Esophagus squamous epithelium (tissue), 5 donors: ENCODE measurements at regions not wholly inside any gene's neighbourhood (a gene's known extent, or its start where the extent isn't known, plus 50 kb on each side); places are given as distances from the start of the nearest gene placed in this dataset.

Experiments used
- DNase-seq: peaks from one replicate; lab custom pipeline; 2025; lab: John Stamatoyannopoulos, UW
- H3K27ac ChIP-seq, 4 donors: fragments of 200-600 bp; sonication (generic); one replicate each; pipeline ENCODE4 v1.5.1; 2016 to 2019; ENCODE audit warnings: mild to moderate bottlenecking in 1 of 4
- H3K27me3 ChIP-seq, 4 donors: fragments of 200-600 bp; sonication (generic); 1 replicate in 3 of 4; 2 replicates in 1 of 4; pipeline versions ENCODE4 v1.5.1 to v1.6.0; 2017 to 2021; ENCODE audit warnings: antibody characterized with exemption in 1 of 4
- H3K36me3 ChIP-seq, 3 donors: fragments of 200-600 bp; sonication (generic); one replicate each; pipeline ENCODE4 v1.5.1; 2016 to 2019
- H3K4me1 ChIP-seq, 3 donors: fragments of 200-600 bp; sonication (generic); one replicate each; pipeline ENCODE4 v1.5.1; 2017 to 2019
- H3K4me3 ChIP-seq, 4 donors: fragments of 200-600 bp; sonication (generic); 1 replicate in 3 of 4; 2 replicates in 1 of 4; pipeline ENCODE4 v1.5.1; 2016 to 2019; ENCODE audit warnings: mild to moderate bottlenecking in 2 of 4, moderate library complexity in 1 of 4
- H3K9me3 ChIP-seq, 3 donors: fragments of 200-600 bp; sonication (generic); one replicate each; pipeline ENCODE4 v1.5.1; 2016 to 2019
- POLR2A ChIP-seq, 4 donors: fragments of 450-650 bp; IDR thresholded peaks; one replicate each; pipeline ENCODE4 v1.6.1; 2017; ENCODE audit warnings: antibody characterized with exemption in 4 of 4, mild to moderate bottlenecking in 4 of 4, moderate library complexity in 3 of 4
- WGBS, 2 donors: methylation state at CpG; one replicate each; pipeline ENCODE4 v1.1.5; 2018; 5-methylcytosine and 5-hydroxymethylcytosine counted together
- intact Hi-C: fragments of 100-400 bp; cut with DNase I; formaldehyde crosslinking; loops from one replicate; pipeline ENCODE4 v1.15.0; 2022
- TF ChIP-seq, protein P1 (sequence below), 6 experiments: fragments of 450-650 bp in 4 of 6; fragments of 200-600 bp in 2 of 6; sonication (generic) in 2 of 6; IDR thresholded peaks; one replicate each; pipeline ENCODE4 v1.5.1; 2016 to 2019; ENCODE audit warnings: antibody characterized with exemption in 6 of 6, mild to moderate bottlenecking in 4 of 6, moderate library complexity in 4 of 6
- donor health status: DM: yes; HTN: yes; CAD: no.

DNA sequence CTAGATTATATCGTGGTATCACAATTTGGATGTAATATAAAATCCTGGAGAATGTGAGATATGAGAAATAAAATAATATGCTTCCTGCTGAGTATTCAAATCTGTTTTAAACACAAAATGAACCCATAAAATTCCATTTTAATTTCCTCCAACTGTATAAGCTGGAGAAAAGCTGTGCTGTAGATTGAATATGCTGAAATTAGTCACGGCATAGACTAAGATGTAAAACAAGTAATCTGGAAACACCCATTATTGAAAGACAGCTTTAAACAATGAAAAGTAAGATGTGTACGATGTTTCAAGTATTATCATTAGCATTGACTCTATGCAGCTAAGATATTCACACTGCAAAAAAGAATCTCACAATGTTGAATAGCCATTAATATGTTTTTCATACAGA, 403.4 kb upstream of the BRINP3 start:
- Histone ChIP-seq H3K27ac (no peak overlapping the region), H3K4me1 (no peaks in the 10 kb centered on the region), H3K27me3 (no peaks in the 10 kb centered on the region), H3K9me3 (no peaks in the 10 kb centered on the region), H3K4me3 (no peak overlapping the region), H3K36me3 (no peaks in the 10 kb centered on the region)
- WGBS, 2 donors = 60 to 65% methylated on average over 3 of the region's 3 CpGs
- TF ChIP-seq, protein P1, sequence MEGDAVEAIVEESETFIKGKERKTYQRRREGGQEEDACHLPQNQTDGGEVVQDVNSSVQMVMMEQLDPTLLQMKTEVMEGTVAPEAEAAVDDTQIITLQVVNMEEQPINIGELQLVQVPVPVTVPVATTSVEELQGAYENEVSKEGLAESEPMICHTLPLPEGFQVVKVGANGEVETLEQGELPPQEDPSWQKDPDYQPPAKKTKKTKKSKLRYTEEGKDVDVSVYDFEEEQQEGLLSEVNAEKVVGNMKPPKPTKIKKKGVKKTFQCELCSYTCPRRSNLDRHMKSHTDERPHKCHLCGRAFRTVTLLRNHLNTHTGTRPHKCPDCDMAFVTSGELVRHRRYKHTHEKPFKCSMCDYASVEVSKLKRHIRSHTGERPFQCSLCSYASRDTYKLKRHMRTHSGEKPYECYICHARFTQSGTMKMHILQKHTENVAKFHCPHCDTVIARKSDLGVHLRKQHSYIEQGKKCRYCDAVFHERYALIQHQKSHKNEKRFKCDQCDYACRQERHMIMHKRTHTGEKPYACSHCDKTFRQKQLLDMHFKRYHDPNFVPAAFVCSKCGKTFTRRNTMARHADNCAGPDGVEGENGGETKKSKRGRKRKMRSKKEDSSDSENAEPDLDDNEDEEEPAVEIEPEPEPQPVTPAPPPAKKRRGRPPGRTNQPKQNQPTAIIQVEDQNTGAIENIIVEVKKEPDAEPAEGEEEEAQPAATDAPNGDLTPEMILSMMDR (IDR thresholded peaks at IDR 0.05) = no peak
- no peak for TF ChIP-seq POLR2A (IDR thresholded peaks at IDR 0.05)
- intact Hi-C loops = no loop called here
- DNase-seq = no peak

DNA sequence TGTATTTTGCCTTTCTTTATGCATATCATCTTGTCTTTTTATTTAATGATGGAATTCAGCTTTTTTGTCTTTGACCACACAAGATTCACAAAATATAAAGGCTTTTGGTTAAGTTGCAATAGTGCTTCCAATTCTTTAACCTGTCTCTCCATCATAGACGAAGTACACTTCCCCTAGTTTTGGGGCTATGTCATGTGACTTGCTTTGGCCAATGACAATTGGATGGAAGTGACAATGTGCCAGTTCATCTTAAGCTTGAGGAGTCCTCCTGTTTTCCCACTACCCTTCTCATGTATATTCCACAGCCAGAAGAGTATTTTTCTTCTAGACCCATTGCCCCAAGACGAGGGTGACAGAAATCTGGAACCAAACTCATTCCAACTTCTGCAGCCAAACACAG, 419.6 kb upstream of the BRINP3 start:
- Histone ChIP-seq H3K36me3 (no peaks in the 10 kb centered on the region), H3K27me3 (no peaks in the 10 kb centered on the region), H3K4me3 (no peak overlapping the region), H3K9me3 (peaks cover 0 to 8% (median 0%) of the 10 kb centered on the region in 3 donors), H3K4me1 (no peaks in the 10 kb centered on the region), H3K27ac (no peak overlapping the region)
- TF ChIP-seq, protein P1 (IDR thresholded peaks at IDR 0.05) = no peak
- TF ChIP-seq POLR2A (IDR thresholded peaks at IDR 0.05) = no peak
- no peak for DNase-seq
- intact Hi-C loops = no loop called here
- 59 to 60% methylated on average over 2 of the region's 2 CpGs for WGBS, 2 donors

DNA sequence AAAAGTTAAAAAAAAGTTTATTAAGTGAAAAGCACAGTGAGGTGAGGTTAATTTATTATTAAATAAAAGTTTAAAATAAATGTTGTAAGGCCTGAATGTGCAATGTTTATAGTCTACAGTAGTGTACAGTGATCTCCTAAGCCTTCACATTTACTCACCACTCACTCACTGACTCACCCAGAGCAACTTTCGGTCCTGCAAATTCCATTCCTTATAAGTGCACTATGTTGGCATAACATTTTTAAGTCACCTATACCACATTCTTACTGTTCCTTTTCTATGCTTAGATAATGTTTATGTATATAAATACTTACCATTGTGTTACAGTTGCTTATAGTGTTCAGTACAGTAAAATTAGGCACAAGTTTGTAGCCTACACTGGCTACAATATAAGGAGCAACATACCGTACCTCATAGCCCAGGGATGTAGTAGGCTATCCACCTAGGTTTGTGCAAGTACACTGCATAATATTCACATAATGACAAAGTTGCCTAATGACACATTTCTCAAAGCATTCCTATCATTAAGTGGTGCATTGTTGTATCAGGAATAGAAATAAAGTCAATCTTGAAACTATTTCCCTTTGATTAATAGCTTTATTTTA, 426.5 kb upstream of the BRINP3 start:
- intact Hi-C loops = no loop called here
- no peak for TF ChIP-seq POLR2A (IDR thresholded peaks at IDR 0.05)
- TF ChIP-seq, protein P1 (IDR thresholded peaks at IDR 0.05) = no peak
- DNase-seq = no peak
- H3K4me3 ChIP-seq = no peak overlapping the region
- no peaks in the 10 kb centered on the region for H3K27me3 ChIP-seq
- peaks cover 0 to 2% (median 0%) of the 10 kb centered on the region in 3 donors for H3K9me3 ChIP-seq
- no peaks in the 10 kb centered on the region for H3K36me3 ChIP-seq
- no peaks in the 10 kb centered on the region for H3K4me1 ChIP-seq
- 63 to 69% methylated on average over 2 of the region's 2 CpGs for whole genome bisulfite sequencing, 2 donors
- H3K27ac ChIP-seq = no peak overlapping the region

DNA sequence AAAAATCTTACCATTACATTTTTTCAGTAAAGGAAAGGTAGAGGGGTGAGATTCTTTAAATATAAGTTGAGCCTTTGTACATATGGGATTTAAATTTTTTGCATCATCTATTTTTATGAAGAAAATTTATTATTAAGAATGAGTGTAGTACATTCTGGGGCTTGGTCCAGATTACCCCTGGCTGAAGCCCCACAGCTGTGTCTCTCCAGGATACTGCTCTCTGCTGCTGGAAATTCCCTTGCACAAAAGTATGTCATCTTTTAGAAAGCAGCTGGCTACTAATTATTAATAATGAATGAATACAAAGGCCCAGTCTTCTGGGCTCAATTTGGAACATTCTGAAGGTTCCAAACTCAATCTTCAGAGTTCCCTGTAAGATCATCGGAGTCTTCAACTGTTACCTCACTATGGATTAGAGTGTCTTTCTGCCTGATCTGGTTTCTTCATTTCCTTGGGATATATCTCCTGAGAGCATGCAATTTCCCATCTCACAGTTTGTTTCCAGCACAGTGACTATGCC, 428.6 kb upstream of the BRINP3 start:
- Histone ChIP-seq H3K27me3 (no peaks in the 10 kb centered on the region), H3K9me3 (no peaks in the 10 kb centered on the region), H3K4me1 (no peaks in the 10 kb centered on the region), H3K4me3 (no peak overlapping the region), H3K27ac (no peak overlapping the region), H3K36me3 (no peaks in the 10 kb centered on the region)
- 57 to 81% methylated on average over 1 of the region's 1 CpG for WGBS, 2 donors
- TF ChIP-seq, protein P1 (IDR thresholded peaks at IDR 0.05) = no peak
- TF ChIP-seq POLR2A (IDR thresholded peaks at IDR 0.05) = no peak
- no peak for DNase-seq
- intact Hi-C loops = no loop called here

DNA sequence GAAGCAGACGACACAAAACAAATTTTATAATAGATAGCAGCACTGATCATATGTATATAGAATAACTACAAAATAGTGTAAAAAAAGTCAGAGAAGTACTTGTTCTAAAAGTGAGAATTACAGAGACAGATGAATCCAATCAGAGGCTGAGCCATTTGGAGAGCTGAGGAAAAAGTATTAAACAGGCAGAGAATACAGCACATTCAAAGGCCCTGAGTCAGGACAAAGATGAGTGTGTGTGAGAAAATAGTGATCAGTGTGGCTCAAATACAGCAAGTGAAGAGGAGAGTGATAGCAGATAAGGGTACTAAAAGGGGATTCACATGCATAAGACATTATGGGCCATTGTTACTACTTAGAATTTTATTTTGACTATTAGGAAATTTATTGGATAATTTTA, 430.6 kb upstream of the BRINP3 start:
- WGBS, 2 donors = 89% methylated on average over 1 of the region's 1 CpG
- Histone ChIP-seq H3K27me3 (no peaks in the 10 kb centered on the region), H3K4me3 (no peak overlapping the region), H3K36me3 (no peaks in the 10 kb centered on the region), H3K4me1 (no peaks in the 10 kb centered on the region), H3K27ac (no peak overlapping the region), H3K9me3 (no peaks in the 10 kb centered on the region)
- no peak for DNase-seq
- TF ChIP-seq, protein P1 (IDR thresholded peaks at IDR 0.05) = no peak
- no peak for TF ChIP-seq POLR2A (IDR thresholded peaks at IDR 0.05)
- intact Hi-C loops = no loop called here
